GM18858 (cell line): ENCODE measurements at regions not wholly inside any gene's neighbourhood (a gene's known extent, or its start where the extent isn't known, plus 50 kb on each side); places are given as distances from the start of the nearest gene placed in this dataset.
"Not testable (repeated sequence)": the region's sequence is repeated elsewhere in the genome, so short reads cannot be mapped to it uniquely, and the experiment has no call there.

Experiments
- ATAC-seq: cut with Tn5 transposase; IDR thresholded peaks from one replicate; pipeline ENCODE4 v1.9.1; 2021; ENCODE audit not compliant: unreplicated experiment

DNA sequence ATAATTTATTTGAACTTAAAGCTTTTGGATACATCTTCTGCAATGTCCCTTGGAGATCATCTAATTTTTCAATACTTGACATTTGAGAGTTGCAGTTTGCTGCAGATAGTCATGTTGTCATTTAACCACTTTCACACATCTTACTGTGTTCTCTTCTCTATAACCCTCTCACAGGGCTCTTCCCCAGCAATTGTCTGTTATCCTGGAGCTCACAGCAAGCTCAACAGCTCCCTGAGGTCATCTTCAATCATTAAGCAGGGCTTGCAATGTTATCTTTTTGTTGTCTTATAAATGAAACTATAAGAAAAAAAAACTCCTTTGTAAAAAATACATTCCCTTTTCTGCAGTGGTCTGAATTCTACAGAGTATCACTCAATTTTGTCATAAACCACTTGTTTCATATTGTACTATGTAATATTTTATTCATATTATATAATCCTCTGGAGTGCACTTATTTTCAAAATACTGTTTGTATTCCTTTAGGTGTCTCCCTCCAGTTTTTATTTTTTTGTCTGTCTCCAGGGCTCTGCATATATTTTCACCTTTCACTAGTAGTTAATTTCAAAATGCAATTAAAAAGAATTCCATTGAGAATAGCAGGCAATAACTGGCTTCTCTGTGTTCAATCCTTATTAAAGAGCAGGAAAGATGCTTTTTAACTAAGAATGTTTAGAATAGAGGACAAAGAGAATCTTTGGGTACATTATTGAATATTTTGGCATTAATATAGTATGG lies 106.3 kb upstream of the ARSJ start:
- no peak for ATAC-seq

DNA sequence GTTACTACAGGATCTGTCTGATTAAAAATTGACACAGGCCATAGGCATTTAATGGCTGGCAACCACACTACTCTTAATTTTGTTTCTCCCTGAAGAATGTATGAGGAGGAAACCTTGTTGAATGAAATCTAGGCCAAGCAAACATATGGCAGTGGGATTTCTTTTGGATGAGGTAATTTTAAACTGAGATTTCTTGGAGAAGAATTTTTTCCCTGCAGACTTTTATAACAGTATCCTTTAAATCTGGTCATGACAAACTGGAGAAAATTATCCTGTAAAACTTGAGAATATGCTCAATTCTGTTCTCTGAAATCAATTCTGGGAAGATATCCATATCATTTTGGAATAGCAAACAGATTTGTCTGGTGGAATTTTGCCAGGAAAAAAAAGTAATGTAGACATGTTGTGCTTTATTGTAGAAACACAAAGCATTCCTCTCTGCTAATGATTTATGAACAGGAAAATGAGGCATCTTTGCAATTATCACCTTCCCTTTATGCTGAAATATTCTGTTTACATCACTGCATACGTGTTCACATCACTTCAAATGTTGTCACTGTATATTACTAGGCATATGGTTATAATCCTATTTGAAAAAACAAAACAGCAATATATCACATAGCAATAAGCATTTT lies 108.3 kb upstream of the ARSJ start:
- ATAC-seq, result no peak

DNA sequence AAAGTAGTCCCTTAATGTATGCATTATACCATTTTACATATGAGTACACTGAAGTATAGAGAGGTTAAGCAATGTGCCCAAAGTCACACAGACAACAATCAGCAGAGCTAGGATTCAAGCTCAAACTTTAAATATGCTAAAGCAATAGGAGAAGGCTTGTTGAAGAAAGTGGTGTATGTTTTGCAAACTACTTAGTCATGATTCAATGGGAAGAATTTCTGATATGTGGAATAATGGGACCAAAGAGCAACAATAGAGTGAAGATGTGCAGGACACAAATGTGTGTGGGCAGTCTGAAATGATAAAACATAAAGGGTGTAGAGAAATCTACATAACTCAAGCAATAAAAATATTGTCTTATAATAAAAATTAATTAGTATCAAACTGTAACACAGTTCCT lies 109.0 kb upstream of the ARSJ start:
- no peak for ATAC-seq

DNA sequence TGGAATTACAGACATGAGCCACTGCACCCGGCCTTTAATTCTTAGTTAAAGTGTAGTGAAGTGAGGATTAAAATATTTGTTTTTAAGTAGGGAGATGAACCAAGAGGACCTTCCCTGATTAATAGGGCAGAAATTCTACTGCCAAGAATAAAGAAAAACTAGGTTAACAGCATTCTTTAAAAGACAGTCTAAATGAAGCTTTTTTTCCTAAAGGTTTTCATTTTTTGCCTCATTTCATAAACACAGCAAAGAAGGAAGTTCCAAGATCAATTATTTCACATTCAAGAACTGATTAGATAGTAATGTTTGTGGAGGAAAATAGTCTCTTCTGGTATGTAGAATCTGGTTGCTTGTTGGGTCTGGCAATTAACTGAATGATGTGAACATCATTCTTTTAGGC lies 112.1 kb upstream of the ARSJ start:
- no peak for ATAC-seq

DNA sequence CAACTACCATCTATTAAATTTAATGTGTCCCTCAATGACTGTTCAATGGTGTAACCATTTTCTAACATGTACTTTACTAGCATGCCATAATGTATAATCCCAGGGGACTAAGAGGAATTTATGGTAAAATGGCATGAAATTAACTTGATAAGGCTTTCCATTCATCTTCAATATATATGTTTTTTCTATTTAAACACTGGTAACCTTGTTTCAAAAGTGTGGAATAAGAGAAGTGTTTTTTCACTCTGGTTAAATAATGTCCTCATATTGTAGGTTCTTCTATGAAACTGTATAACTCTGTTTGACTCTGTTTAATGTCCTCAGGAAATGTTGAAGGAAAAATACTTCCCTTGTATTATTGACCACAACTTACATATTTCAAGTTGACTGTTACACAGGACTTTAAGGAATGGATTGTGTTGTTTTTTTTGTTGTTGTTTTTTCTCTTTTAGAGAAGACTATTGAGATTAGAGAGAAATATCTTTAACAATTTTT lies 113.8 kb upstream of the ARSJ start:
- no peak for ATAC-seq

DNA sequence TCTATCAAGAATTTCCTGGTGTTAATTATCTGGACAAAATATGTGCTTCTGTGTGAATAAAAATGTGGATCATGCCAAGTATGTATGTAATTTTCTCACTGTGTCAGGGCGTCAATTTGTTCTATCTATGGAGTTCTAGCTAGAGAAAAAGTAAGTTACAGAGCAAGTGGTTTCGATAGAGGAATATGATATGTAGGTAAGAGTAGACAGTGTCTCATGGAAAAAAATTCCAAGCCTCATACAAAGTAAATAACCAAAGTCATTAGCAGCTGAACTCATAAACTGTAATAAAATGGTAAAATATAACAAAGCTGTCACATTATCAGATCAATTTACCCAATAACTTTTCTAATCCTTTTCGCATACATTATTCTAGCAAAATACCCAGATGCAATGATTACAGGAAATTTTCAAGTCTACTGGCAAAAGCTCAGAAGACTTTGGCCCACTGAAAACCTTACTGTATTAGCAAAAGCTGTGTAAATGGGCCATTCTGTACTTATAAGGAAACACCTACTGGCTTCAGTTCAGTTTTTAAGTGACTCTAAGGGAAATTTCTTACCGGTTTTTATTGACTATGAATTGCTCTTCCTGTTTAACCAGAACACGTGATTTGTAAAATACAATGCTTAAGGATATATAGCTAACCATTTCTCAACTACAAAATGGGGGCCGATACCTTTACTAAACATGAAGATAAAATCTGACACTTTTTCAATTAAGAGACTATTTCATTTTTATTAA lies 121.0 kb upstream of the ARSJ start:
- no peak for ATAC-seq

DNA sequence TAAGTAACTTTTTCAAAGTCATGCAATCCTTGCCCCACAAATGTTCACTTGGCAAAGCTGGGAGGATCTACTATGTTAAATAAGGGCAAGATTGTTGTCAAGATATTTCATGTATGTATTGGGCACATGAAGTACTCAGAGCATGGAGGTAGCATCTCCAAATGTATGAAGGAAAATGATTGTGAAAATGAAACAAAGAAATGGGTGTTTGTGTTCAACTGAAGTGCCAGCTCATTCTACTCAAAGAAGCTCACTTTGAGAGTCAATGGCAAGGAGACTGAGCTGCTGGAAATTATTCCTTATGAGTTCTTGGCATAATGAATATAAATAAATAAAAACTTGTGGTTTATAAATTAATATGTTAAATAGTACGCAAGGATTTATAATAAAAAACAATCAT lies 124.5 kb upstream of the ARSJ start:
- ATAC-seq, result no peak

DNA sequence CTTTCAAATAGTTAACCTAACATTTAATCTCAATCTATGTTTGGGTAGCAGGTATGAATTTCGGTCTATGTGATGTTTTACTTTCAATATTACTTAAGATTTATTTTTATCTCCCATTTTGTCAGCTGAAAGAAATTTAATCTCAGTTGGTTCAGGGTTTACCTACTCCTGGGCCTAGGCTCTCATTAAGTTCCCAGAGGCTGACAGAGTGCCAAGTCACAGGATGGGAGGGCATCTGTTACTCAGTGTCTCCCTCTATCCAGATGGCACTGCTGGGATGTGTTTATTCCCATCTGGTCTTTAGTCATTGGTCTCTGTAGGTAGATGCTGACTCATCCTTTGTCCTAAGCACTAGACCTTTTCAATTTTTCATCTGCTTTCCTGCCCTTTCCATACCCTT lies 129.4 kb upstream of the ARSJ start:
- no peak for ATAC-seq

DNA sequence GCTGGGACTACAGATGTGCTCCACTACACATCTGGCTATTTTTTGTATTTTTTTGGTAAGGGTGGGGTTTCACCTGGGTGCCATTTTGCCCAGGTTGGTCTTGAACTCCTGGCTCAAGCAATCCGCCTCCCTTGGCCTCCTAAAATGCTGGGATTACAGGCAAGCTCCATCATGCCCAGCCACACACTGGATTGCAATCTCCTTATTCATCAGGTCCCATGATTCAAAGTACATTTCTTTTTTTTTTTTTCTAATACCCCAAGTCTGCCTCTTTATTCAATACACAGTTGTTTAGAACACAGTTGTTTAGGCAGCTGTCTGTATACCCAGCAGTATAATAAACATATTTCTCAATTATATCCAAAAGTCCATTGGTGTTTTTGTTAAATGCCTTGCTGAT lies 130.3 kb upstream of the ARSJ start:
- ATAC-seq, result no peak

DNA sequence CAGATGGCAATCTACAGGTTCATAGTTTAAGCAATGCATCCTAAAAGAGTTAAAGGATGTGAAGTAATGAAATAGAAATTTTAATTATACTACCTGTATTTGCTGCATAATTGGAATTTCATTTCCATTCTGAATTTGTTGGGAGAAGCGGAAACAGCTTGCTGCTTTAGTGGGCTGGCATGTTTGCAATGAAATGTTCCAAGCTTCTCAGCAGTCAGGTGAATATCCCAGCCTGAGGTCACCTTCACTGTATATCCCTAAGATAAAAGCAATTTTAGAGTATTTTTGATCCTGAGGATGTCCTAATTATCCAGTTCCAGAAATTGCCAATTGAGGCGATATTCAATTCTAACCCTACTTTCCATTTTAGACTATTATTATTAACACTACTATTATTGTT lies 136.1 kb upstream of the ARSJ start:
- ATAC-seq, result no peak

DNA sequence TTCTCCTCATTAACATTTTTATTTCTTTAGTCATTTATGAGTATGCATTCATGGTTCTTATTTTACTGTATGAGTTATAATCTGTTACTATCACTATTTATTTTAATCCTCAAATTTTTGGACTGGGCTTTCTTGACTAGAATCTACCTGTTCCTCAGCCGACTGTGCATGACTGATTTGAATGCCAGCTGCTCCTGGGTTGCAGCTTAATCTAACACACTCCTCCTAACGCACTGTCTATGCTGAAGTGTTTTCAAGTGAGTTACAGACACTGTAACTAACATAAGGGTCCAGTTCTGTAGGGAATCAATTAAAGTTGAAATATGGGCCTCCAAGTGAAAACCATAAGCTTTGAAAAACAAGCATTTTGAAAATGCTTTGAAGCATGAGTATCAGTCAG lies 137.4 kb upstream of the ARSJ start:
- ATAC-seq, result no peak

DNA sequence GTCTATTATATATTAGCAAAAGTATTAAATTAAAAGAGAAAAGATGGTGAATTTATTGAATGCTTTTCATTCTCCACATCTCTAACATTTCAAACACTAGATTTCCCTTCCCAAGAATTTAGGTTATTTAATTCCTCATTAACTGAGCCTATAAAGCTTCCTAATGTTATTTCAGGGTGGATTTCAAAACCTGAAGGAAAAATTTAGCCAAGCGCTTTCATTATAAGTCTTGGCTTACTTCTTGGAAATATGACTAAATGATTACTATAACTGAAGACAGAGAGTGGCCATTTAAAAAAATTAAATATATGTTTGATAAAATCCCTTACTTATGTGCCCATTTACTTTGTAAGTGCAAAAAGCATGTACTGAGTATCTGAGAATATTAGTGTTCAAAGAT lies 141.8 kb upstream of the ARSJ start:
- ATAC-seq, result no peak

DNA sequence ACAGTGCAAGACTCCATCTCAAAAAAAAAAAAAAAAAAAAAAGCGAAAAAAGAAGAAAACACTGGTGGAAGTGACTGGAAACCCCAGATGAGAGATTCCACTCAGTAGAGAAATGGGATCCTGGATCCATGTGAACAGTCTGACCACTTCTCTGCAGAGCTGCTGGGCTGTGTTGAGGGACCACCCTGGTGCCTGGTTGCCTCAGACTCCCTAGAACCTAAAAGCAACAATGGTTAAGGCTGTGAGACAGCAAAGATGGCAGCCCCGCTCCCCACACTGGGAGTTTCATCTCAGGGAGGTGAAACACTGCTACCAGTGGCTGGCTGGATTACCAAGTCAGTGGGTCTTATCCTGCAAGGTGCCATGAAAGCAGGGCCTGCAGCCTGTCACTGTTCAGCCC lies 152.8 kb upstream of the ARSJ start:
- ATAC-seq, result no peak

DNA sequence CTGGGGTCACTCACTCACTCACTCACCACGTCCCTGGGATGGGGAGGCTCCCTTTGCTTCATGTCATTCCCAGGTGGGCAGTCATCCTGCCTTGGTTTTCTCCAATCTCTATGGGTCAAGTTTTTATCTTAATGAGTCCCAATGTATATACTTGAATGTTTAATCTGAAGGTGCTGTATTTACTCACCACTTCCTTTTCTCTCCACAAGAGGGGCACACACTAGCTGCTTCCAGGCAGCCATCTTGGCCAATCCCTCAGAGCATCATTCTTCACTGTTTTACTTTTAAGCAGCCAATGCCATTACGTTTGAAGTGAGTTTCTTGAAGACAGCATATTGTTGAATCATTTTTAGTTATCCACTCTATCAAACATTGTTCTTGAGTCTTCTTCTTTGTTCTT lies 153.4 kb upstream of the ARSJ start:
- ATAC-seq, result peak; percentile 74

DNA sequence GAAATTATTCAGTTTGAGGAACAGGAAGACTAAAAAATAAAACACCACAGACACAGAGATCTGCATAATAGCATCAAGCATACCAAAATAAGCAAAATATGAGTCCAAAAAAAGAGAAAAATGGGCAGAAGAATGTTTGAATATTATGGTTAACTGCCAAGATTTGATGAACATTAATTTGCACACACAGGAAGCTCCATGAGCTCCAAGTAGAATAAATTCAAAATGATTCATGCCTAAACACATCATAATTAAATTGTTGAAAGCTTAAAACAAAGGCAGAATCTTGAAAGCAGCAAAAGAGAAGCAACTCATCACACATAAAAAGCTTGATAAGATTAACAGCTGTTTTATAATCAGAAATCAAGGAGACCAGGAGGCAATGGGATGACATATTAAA lies 156.6 kb upstream of the ARSJ start:
- ATAC-seq, result no peak

DNA sequence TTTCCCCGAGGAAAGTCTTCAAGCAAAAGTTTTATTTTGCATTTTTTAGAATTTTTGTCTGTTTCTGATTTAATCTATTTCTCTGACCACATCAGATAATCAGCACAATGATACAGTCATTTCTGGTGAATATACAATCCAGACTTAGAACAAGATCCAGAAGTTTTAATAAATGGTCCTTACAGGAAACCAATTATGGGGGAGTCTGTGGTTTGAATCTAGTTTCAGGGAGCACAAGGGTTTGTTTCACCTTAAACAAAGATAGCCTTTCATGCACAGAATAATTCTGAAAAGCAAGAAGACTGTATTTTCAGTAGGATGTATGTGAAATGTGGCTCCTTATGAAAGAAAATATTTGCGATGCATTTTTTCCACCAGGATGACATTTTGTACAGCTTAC lies 158.5 kb upstream of the ARSJ start:
- no peak for ATAC-seq

DNA sequence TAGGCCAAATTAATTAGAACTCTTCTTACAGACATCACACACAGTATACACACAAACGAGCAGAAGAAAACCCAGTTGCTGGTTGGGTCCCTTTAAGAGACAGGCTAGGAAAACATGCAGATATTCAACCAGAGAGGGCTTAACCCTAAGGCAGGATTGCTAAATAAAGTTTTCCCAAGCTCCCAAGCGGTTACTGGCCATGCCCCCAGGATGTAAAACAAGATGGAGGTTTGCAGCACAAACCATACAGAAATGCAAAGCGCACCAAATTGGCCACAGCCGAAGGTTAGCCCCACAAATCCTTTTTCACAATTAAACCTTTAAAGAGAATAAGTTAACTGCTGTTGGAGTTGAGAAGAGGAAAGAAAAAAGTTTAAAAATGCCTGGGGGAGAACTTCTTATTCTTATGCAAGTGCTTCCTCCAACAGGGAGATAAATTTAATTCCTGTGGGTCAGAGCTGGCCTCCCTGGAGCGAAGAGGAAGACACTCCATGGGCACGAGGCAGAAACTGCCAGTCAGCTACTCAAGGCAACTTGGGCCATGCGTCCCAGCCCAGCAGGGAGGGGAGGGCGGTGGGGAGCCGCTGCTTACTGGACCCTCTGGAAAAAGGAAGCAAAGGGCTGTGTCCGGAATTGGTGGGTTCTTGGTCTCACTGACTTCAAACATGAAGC lies 167.6 kb upstream of the ARSJ start:
- ATAC-seq, result no peak

DNA sequence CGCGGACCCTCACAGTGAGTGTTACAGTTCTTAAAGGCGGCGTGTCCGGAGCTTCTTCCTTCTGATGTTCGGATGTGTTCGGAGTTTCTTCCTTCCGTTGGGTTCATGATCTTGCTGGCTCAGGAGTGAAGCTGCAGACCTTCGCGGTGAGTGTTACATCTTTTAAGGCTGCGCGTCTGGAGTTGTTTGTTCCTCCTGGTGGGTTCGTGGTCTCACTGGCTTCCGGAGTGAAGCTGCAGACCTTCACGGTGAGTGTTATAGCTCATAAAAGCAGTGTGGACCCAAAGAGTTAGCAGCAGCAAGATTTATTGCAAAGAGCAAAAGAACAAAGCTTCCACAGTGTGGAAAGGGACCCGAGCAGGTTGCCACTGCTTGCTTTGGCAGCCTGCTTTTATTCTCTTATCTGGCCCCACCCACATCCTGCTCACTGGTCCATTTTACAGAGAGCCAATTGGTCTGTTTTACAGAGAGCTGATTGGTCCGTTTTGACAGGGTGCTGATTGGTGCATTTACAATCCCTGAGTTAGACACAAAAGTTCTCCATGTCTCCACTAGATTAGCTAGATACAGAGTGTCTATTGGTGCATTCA lies 168.3 kb upstream of the ARSJ start:
- ATAC-seq, result not testable (repeated sequence)

DNA sequence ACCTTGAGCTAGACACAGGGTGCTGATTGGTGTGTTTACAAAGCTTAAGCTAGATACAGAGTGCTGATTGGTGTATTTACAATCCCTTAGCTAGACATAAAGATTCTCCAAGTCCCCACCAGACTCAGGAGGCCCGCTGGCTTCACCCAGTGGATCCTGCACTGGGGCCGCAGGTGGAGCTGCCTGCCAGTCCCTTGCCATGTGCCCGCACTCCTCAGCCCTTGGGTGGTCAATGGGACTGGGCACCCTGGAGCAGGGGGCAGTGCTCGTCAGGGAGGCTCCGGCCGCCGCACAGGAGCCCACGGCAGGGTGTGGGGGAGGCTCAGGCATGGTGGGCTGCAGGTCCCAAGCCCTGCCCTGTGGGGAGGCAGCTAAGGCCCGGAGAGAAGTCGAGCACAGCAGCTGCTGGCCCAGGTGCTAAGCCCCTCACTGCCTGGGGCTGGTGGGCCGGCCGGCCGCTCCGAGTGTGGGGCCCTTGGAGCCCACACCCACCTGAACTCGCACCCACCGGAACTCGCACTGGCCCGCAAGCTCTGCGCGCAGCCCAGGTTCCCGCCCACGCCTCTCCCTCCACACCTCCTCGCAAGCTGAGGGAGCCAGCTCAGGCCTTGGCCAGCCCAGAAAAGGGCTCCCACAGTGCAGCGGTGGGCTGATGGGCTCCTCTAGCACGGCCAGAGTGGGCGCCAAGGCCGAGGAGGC lies 169.1 kb upstream of the ARSJ start:
- not testable (repeated sequence) for ATAC-seq

DNA sequence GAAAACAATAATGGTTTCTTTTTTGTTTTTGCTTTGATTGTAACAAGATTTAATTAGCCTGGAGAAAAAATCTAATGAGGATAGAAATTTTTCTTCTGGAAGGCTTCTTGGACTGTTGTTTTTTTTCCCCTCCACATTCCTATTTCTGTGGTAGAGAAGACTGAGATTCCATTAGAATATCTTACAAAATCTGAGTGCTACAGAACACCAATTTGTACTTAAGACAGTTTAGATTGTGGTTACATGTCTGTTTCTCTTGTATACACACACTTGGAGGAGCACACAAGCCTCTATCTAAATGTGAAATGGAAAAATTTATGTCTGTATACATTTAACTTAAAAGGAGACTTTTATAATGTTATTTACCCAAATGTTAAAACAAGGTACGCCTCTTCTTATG lies 176.9 kb upstream of the ARSJ start:
- no peak for ATAC-seq

DNA sequence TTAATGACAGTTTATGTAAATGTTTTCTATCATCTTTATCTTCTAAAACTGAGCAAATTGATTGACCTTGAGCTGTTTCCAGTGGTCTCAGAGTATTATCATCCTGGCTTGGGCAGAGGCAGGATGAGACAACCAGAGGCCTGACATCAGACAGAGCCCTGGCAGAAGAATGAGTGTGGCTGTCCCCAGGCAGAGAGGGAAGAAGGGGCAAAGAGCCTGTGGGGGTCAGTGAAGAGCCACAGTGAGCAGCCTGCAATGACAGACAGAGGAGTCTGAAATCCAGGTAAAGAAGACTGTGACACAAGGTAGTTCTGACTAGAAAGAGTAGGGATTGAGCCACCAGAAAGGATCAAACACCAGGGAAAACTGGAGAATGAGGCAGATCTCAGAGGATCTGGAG lies 182.4 kb upstream of the ARSJ start:
- ATAC-seq, result no peak
